ENCODE measurements at regions not wholly inside any gene's neighbourhood (a gene's known extent, or its start where the extent isn't known, plus 50 kb on each side); places are given as distances from the start of the nearest gene placed in this dataset.

- no peak overlapping the region for H3K27ac ChIP-seq (ENCODE audit: poor library complexity, severe bottlenecking)
- no peak overlapping the region for H3K4me3 ChIP-seq (ENCODE audit: severe bottlenecking)
- H3K4me1 ChIP-seq (ENCODE audit: insufficient read depth, poor library complexity, severe bottlenecking), result peaks cover 8% of the 10 kb centered on the region
- TF ChIP-seq CTCF (IDR thresholded peaks at IDR 0.05; ENCODE audit: poor library complexity, severe bottlenecking), result no peak
- DNase-seq (ENCODE audit: low spot score), result no peak
- H3K9me3 ChIP-seq (ENCODE audit: severe bottlenecking), result no peaks in the 10 kb centered on the region
- ATAC-seq (ENCODE audit: low read depth), result no peak
- no peaks in the 10 kb centered on the region for H3K36me3 ChIP-seq (ENCODE audit: low read depth)
- no peaks in the 10 kb centered on the region for H3K27me3 ChIP-seq (ENCODE audit: insufficient read depth, poor library complexity, severe bottlenecking)
Measured at GRCh38 chr6:6716998-6717763, 128.7 kb downstream of the LY86 start.

- H3K4me1 ChIP-seq (ENCODE audit: insufficient read depth, poor library complexity, severe bottlenecking), result peaks cover 3% of the 10 kb centered on the region
- ATAC-seq (ENCODE audit: low read depth) (peak; percentile 49; the same call in 2 of the 3 replicates), DNase-seq (ENCODE audit: low spot score) (no peak)
- no peaks in the 10 kb centered on the region for H3K36me3 ChIP-seq (ENCODE audit: low read depth)
- H3K27ac ChIP-seq (ENCODE audit: poor library complexity, severe bottlenecking), result no peak overlapping the region
- no peaks in the 10 kb centered on the region for H3K9me3 ChIP-seq (ENCODE audit: severe bottlenecking)
- no peak for TF ChIP-seq CTCF (IDR thresholded peaks at IDR 0.05; ENCODE audit: poor library complexity, severe bottlenecking)
- no peak overlapping the region for H3K4me3 ChIP-seq (ENCODE audit: severe bottlenecking)
- H3K27me3 ChIP-seq (ENCODE audit: insufficient read depth, poor library complexity, severe bottlenecking), result no peaks in the 10 kb centered on the region
Measured at GRCh38 chr6:6717953-6718352, 129.4 kb downstream of the LY86 start.

- no peak for DNase-seq (ENCODE audit: low spot score)
- Histone ChIP-seq H3K4me1 (ENCODE audit: insufficient read depth, poor library complexity, severe bottlenecking) (peaks cover 9% of the 10 kb centered on the region), H3K36me3 (ENCODE audit: low read depth) (no peaks in the 10 kb centered on the region), H3K4me3 (ENCODE audit: severe bottlenecking) (no peak overlapping the region), H3K27me3 (ENCODE audit: insufficient read depth, poor library complexity, severe bottlenecking) (no peaks in the 10 kb centered on the region), H3K9me3 (ENCODE audit: severe bottlenecking) (no peaks in the 10 kb centered on the region), H3K27ac (ENCODE audit: poor library complexity, severe bottlenecking) (no peak overlapping the region)
- no peak for ATAC-seq (ENCODE audit: low read depth)
- TF ChIP-seq CTCF (IDR thresholded peaks at IDR 0.05; ENCODE audit: poor library complexity, severe bottlenecking), result no peak
Measured at GRCh38 chr6:6721606-6722005, 133.1 kb downstream of the LY86 start.

- H3K27me3 ChIP-seq (ENCODE audit: insufficient read depth, poor library complexity, severe bottlenecking), result no peaks in the 10 kb centered on the region
- peaks cover 9% of the 10 kb centered on the region for H3K4me1 ChIP-seq (ENCODE audit: insufficient read depth, poor library complexity, severe bottlenecking)
- no peaks in the 10 kb centered on the region for H3K36me3 ChIP-seq (ENCODE audit: low read depth)
- ATAC-seq (ENCODE audit: low read depth) (no peak), DNase-seq (ENCODE audit: low spot score) (no peak)
- no peaks in the 10 kb centered on the region for H3K9me3 ChIP-seq (ENCODE audit: severe bottlenecking)
- H3K4me3 ChIP-seq (ENCODE audit: severe bottlenecking), result no peak overlapping the region
- TF ChIP-seq CTCF (IDR thresholded peaks at IDR 0.05; ENCODE audit: poor library complexity, severe bottlenecking), result no peak
- no peak overlapping the region for H3K27ac ChIP-seq (ENCODE audit: poor library complexity, severe bottlenecking)
Measured at GRCh38 chr6:6722195-6722594, 133.7 kb downstream of the LY86 start.

- no peaks in the 10 kb centered on the region for H3K9me3 ChIP-seq (ENCODE audit: severe bottlenecking)
- peaks cover 9% of the 10 kb centered on the region for H3K4me1 ChIP-seq (ENCODE audit: insufficient read depth, poor library complexity, severe bottlenecking)
- no peak overlapping the region for H3K4me3 ChIP-seq (ENCODE audit: severe bottlenecking)
- TF ChIP-seq CTCF (IDR thresholded peaks at IDR 0.05; ENCODE audit: poor library complexity, severe bottlenecking), result no peak
- ATAC-seq (ENCODE audit: low read depth) (no peak), DNase-seq (ENCODE audit: low spot score) (no peak)
- no peak overlapping the region for H3K27ac ChIP-seq (ENCODE audit: poor library complexity, severe bottlenecking)
- no peaks in the 10 kb centered on the region for H3K36me3 ChIP-seq (ENCODE audit: low read depth)
- no peaks in the 10 kb centered on the region for H3K27me3 ChIP-seq (ENCODE audit: insufficient read depth, poor library complexity, severe bottlenecking)
Measured at GRCh38 chr6:6723361-6723760, 134.8 kb downstream of the LY86 start.

Data from RWPE2 (cell line).